RWPE1 (cell line): ENCODE measurements at regions not wholly inside any gene's neighbourhood (a gene's known extent, or its start where the extent isn't known, plus 50 kb on each side); places are given as distances from the start of the nearest gene placed in this dataset.
A peak's percentile ranks its signal among the peaks of the same experiment; 100 is the strongest.

Experiments
- CTCF ChIA-PET: fragments of 350-600 bp; sonication (Branson Sonifier 250); formaldehyde crosslinking; extraction: SDS; loops from one replicate; lab custom pipeline; 2021; lab: Yijun Ruan, JAX
- POLR2A ChIA-PET: fragments of 400-600 bp; formaldehyde crosslinking; extraction: SDS; loops from one replicate; lab custom pipeline; 2020; ENCODE audit warnings: antibody characterized with exemption; ENCODE audit not compliant: low non-redundant PET; lab: Yijun Ruan, JAX
- DNase-seq: peaks from one replicate; pipeline ENCODE4 v3.0.0; 2012; ENCODE audit warnings: low spot score
- H3K27ac ChIP-seq: fragments of 450-650 bp; 2 replicates; pipeline ENCODE4 v1.5.1; 2017
- CTCF ChIP-seq: fragments of 450-650 bp; conservative IDR thresholded peaks from 2 replicates; pipeline ENCODE4 v1.5.1; 2017; ENCODE audit warnings: low read depth, mild to moderate bottlenecking

GRCh38 chr4:132123870-132124623 is 1025.0 kb upstream of the PCDH10 start:
- CTCF ChIA-PET, result interaction anchor here (0.6 kb wide), 2 partner anchors 131 to 1536 kb away, joined by 3 to 4 read pairs; no protein-coding TSS in a partner anchor
- no peak overlapping the region for H3K27ac ChIP-seq

GRCh38 chr4:132124624-132124974 is 1024.5 kb upstream of the PCDH10 start:
- CTCF ChIA-PET, result interaction anchor here (0.6 kb wide), 1 partner anchor 1535 kb away, joined by 4 read pairs; no protein-coding TSS in a partner anchor
- no peak for TF ChIP-seq CTCF
- no peak for DNase-seq
- POLR2A ChIA-PET, result no interaction called here
- H3K27ac ChIP-seq, result no peak overlapping the region

More at GRCh38 chr4:132123870-132124623, 1025.0 kb upstream of the PCDH10 start:
- TF ChIP-seq CTCF, result no peak
- no peak for DNase-seq
- POLR2A ChIA-PET, result no interaction called here

GRCh38 chr4:132125131-132125530 is 1024.0 kb upstream of the PCDH10 start:
- CTCF ChIA-PET, result interaction anchor here (0.6 kb wide), 1 partner anchor 517 kb away, joined by 3 read pairs; no protein-coding TSS in a partner anchor

GRCh38 chr4:132132433-132132832 is 1016.7 kb upstream of the PCDH10 start:
- POLR2A ChIA-PET, result no interaction called here
- no peak overlapping the region for H3K27ac ChIP-seq
- CTCF ChIA-PET, result interaction anchor here (0.5 kb wide), 1 partner anchor 338 kb away, joined by 4 read pairs; no protein-coding TSS in a partner anchor
- no peak for TF ChIP-seq CTCF
- no peak for DNase-seq

More at GRCh38 chr4:132125131-132125530, 1024.0 kb upstream of the PCDH10 start:
- POLR2A ChIA-PET, result no interaction called here
- no peak overlapping the region for H3K27ac ChIP-seq
- TF ChIP-seq CTCF, result no peak
- no peak for DNase-seq

- DNase-seq, result no peak
- CTCF ChIA-PET, result no interaction called here
- POLR2A ChIA-PET, result no interaction called here
- TF ChIP-seq CTCF, result no peak
- no peak overlapping the region for H3K27ac ChIP-seq
Observed at GRCh38 chr4:132169660-132170059, 979.4 kb upstream of the PCDH10 start.

- ChIA-PET CTCF (no interaction called here), POLR2A (no interaction called here)
- no peak for TF ChIP-seq CTCF
- no peak overlapping the region for H3K27ac ChIP-seq
- peak; percentile 6 for DNase-seq
Observed at GRCh38 chr4:132180020-132180427, 969.1 kb upstream of the PCDH10 start.
